ENCODE measurements at regions not wholly inside any gene's neighbourhood (a gene's known extent, or its start where the extent isn't known, plus 50 kb on each side); places are given as distances from the start of the nearest gene placed in this dataset.
A peak's percentile ranks its signal among the peaks of the same experiment; 100 is the strongest.

GRCh38 chr14:43471595-43471994 lies 1035.5 kb downstream of the FSCB start:
- TF ChIP-seq CTCF (conservative IDR thresholded peaks at IDR 0.05; ENCODE audit: low read depth, low read length): no peak
- TF ChIP-seq EZH2phosphoT487 (IDR thresholded peaks at IDR 0.05; ENCODE audit: borderline replicate concordance, low read length): no peak
- no peak for TF ChIP-seq EZH2 (IDR thresholded peaks at IDR 0.05; ENCODE audit: low read length, unreplicated experiment)
- Histone ChIP-seq H2AFZ (ENCODE audit: low read length) (no peak overlapping the region), H3K9ac (ENCODE audit: low read length) (no peak overlapping the region), H3K36me3 (ENCODE audit: low read depth, low read length) (no peaks in the 10 kb centered on the region), H3K27ac (ENCODE audit: low read length) (no peak overlapping the region), H3K9me3 (ENCODE audit: low read length) (no peaks in the 10 kb centered on the region), H4K20me1 (ENCODE audit: low read length) (no peaks in the 10 kb centered on the region), H3K4me2 (ENCODE audit: low read length) (no peak overlapping the region), H3K79me2 (ENCODE audit: low read length) (no peaks in the 10 kb centered on the region), H3K9me2 (replicated peaks; ENCODE audit: low read length) (no peaks in the 10 kb centered on the region), H3K4me3 (ENCODE audit: low read length) (no peak overlapping the region), H3K4me1 (ENCODE audit: insufficient read depth, low read length) (peaks cover 5% of the 10 kb centered on the region; the same call in 1 of the 2 replicates), H3K27me3 (ENCODE audit: low read length) (no peaks in the 10 kb centered on the region), H3F3A (ENCODE audit: low read length, unreplicated experiment) (no peaks in the 10 kb centered on the region)
- POLR2A ChIA-PET (ENCODE audit: unreplicated experiment): no interaction called here
- CTCF ChIA-PET: no interaction called here
- intact Hi-C loops (cut with micrococcal nuclease): no loop called here
- DNase-seq: no peak
- BruUV-seq (replicated peaks): no TSS peak
- no peak for ATAC-seq

- Histone ChIP-seq H2AFZ (ENCODE audit: low read length) (no peak overlapping the region), H3K36me3 (ENCODE audit: low read depth, low read length) (no peaks in the 10 kb centered on the region), H3K4me2 (ENCODE audit: low read length) (no peak overlapping the region; the same call in 1 of the 2 replicates), H4K20me1 (ENCODE audit: low read length) (no peaks in the 10 kb centered on the region), H3K4me1 (ENCODE audit: insufficient read depth, low read length) (peaks cover 13% of the 10 kb centered on the region), H3K9me3 (ENCODE audit: low read length) (no peaks in the 10 kb centered on the region), H3K27ac (ENCODE audit: low read length) (no peak overlapping the region), H3F3A (ENCODE audit: low read length, unreplicated experiment) (no peaks in the 10 kb centered on the region), H3K9me2 (replicated peaks; ENCODE audit: low read length) (no peaks in the 10 kb centered on the region), H3K4me3 (ENCODE audit: low read length) (no peak overlapping the region), H3K27me3 (ENCODE audit: low read length) (no peaks in the 10 kb centered on the region), H3K9ac (ENCODE audit: low read length) (no peak overlapping the region), H3K79me2 (ENCODE audit: low read length) (no peaks in the 10 kb centered on the region)
- peak; percentile 93 for ATAC-seq
- ChIA-PET CTCF (no interaction called here), POLR2A (ENCODE audit: unreplicated experiment) (interaction anchor here (0.6 kb wide), 2 partner anchors 1422 to 1765 kb away, joined by 8 to 15 read pairs; no protein-coding TSS in a partner anchor)
- intact Hi-C loops (cut with micrococcal nuclease): loop anchor here (2.0 to 10.0 kb wide), 3 partner anchors 152 to 550 kb away; no protein-coding TSS in a partner anchor
- TF ChIP-seq CTCF (conservative IDR thresholded peaks at IDR 0.05; ENCODE audit: low read depth, low read length): no peak
- TF ChIP-seq EZH2 (IDR thresholded peaks at IDR 0.05; ENCODE audit: low read length, unreplicated experiment): no peak
- no peak for TF ChIP-seq EZH2phosphoT487 (IDR thresholded peaks at IDR 0.05; ENCODE audit: borderline replicate concordance, low read length)
- peak; percentile 72 for DNase-seq
- BruUV-seq (replicated peaks): no TSS peak
Measured at GRCh38 chr14:43464968-43465367, 1042.1 kb downstream of the FSCB start.

GRCh38 chr14:43449291-43449690 lies 1057.8 kb downstream of the FSCB start:
- no peaks in the 10 kb centered on the region for H3K36me3 ChIP-seq (ENCODE audit: low read depth, low read length)
- H3F3A ChIP-seq (ENCODE audit: low read length, unreplicated experiment): no peaks in the 10 kb centered on the region
- no peak overlapping the region for H3K9ac ChIP-seq (ENCODE audit: low read length)
- CTCF ChIA-PET: no interaction called here
- H2AFZ ChIP-seq (ENCODE audit: low read length): no peak overlapping the region
- H3K27ac ChIP-seq (ENCODE audit: low read length): no peak overlapping the region
- H3K4me2 ChIP-seq (ENCODE audit: low read length): no peak overlapping the region
- no peak overlapping the region for H3K4me3 ChIP-seq (ENCODE audit: low read length)
- H3K79me2 ChIP-seq (ENCODE audit: low read length): no peaks in the 10 kb centered on the region
- H3K27me3 ChIP-seq (ENCODE audit: low read length): no peaks in the 10 kb centered on the region
- no peaks in the 10 kb centered on the region for H3K9me3 ChIP-seq (ENCODE audit: low read length)
- no peak for TF ChIP-seq EZH2phosphoT487 (IDR thresholded peaks at IDR 0.05; ENCODE audit: borderline replicate concordance, low read length)
- TF ChIP-seq EZH2 (IDR thresholded peaks at IDR 0.05; ENCODE audit: low read length, unreplicated experiment): no peak
- TF ChIP-seq CTCF (conservative IDR thresholded peaks at IDR 0.05; ENCODE audit: low read depth, low read length): no peak
- ATAC-seq (no peak), DNase-seq (peak; percentile 50)
- POLR2A ChIA-PET (ENCODE audit: unreplicated experiment): no interaction called here
- no TSS peak for BruUV-seq (replicated peaks)
- no peaks in the 10 kb centered on the region for H3K4me1 ChIP-seq (ENCODE audit: insufficient read depth, low read length)
- intact Hi-C loops (cut with micrococcal nuclease): no loop called here
- no peaks in the 10 kb centered on the region for H3K9me2 ChIP-seq (replicated peaks; ENCODE audit: low read length)
- H4K20me1 ChIP-seq (ENCODE audit: low read length): no peaks in the 10 kb centered on the region

All from PC-3 (cell line).